ENCODE measurements at regions not wholly inside any gene's neighbourhood (a gene's known extent, or its start where the extent isn't known, plus 50 kb on each side); places are given as distances from the start of the nearest gene placed in this dataset.

DNA sequence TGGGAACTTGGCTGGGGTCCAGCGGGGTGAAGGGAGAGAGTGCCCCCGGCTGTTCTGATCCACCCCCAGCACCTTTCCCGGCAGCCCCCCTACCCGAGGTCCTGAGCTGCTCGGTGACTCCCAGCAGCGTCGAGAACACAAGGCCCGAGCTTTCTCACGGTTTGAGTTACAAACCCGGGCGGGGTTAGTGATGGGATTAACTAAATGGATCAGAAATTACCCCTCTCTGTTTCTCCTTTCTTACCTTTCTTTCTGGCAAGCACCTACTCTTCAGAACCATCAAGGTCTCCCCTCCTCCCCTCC is 139.4 kb upstream of the GPC1 start:
- DNase-seq (ENCODE audit: low read depth): no peak

DNA sequence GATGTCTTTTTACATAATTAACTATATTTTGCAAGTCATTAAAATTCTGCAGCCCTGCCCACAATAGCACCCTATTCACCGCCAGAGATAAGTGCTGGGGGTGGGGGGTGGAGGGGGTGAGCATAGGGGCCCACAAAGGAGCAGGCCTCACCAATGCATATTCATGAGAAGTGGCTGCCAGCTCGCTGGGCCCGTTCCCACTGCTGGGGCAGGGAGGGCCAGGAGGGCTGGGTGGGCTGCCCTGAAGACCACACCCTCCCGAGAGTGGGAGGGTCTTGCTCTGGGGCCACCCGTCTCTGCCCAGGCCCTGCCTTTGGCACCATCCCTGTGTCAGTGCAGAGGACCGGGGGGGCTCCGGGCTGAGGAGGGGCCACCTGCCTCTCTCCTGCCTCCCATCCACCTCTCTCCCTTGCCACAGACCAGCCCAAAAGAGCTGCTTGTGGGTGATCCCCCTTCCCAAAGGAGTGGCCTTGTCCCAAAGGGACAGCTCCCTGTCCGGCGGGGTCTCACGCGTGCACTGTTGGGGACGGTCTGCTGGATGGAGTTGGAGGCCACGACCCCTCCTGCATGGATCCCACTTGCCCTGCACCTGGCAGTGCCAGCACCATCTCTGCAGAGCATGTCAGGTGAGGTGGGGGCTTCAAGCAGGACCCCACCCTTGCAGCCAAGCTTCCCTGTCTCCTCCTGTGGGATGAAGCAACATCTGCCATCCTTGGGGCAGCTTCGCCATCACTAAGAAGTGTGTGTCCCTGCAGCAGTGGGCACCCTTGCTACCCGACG is 138.8 kb upstream of the GPC1 start:
- DNase-seq (ENCODE audit: low read depth): no peak

DNA sequence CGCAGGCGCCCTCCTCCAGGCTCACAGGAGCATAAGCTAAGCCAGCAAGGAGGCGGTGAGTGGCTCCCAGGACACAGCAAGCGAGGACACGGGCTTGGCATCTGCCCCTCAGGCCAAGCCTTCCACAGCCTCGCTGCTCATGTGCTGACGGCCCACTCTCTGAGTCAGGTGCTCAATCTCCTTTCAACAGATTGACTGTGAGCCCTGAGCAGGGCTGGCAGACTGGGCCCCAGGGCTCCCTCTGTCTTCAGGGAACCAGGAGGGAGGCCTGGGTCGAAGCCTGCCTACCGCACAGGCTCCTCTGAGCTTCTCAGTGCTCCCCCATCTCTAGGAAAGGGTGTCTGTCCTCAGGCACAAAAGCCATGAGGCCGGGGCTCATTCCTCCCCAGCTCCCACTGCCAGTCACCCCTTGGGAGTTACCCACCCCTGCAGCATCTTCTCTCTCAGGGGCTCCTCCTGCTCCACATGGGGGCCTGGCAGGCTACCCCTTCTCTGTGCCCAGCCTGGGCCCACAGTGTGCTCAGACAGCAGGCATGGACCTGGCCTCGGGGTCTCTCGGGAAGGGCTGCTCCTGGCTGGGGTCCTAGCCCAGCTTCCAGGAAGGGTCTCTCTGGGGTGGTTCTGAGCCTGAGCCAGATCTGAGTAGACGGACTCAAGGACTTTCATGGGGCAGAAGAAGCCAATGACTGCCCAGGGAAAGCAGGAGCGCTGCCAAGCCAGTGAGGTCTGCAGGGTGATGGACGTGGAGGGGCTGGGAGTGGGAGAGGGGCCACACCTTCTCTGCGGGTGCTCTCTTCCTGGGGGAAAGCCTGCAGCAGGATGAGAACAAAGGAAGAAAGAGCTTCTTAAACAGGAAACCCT is 138.0 kb upstream of the GPC1 start:
- no peak for DNase-seq (ENCODE audit: low read depth)

DNA sequence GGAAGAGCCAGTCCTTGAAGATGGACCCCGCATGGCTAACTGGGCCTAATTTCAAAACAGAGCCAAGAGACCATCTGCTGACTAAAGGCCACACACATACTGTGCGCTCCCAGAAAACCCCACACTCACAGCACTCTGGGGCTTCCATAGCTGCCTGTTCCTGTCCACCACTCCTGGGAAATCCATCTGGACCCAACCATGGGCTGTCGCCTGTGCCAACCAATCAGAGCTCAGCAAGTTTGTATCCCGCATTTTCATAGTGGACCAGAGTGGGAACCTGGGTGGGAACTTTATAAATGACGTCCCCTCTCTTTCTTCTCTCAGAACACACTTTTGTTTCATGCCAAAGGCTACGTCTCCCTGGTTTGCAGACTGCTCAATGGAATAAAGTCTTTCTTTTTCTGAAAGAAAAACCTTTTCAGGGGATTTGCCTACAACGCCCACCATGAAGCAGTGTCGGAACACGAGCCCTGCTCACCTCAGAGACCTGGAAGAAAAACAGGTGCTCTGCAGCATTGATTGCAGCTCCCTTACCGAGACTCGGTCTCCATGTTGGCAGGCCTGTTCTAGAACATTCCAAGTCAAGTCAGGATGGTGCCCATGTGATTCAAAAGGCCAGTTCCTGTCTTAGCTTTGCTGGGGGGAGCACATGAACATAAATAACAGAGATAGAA is 137.2 kb upstream of the GPC1 start:
- DNase-seq (ENCODE audit: low read depth): no peak

DNA sequence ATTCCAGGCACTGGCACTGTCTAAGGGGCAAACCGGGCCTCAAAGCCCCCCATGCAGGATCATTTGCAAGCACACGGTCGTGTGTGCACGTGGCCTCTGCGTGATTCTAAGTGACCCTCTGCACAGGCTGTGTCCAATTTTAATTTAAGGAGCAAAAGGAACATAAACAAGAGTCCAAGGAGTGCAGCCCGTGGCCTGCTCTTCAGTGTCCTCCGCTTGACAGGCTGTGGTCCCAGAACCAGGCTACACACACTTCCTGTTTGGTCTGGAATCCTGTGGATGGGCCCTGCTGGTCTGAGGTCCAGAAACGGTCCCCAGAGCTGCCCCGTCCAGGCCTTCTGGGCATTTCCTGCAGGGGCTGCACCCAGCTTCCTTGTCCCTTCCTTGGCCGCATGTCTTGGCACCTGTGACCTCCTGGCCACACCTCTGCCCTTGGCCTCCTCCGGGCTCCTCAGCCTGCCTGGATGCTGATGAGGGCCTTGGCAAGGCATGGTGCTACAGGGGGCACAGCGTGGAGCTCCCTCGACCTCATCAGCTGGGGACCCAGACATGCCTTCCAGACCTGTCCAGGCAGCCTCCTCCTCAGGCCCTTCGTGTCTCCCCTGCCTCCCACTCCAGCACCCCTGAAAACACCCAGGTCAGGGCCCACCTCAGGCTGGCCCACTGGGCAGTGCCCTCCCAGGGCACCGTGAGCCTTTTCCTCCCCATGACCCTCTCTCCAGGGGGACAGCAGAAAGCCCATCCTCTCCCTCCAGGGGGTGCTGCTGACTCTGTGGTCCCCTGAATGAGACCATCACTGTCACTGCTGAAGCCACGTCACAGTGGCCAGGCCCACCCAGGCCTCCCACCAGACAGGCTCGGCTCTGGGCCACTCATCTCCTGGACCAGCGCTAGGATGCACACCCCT is 136.4 kb upstream of the GPC1 start:
- no peak for DNase-seq (ENCODE audit: low read depth)

DNA sequence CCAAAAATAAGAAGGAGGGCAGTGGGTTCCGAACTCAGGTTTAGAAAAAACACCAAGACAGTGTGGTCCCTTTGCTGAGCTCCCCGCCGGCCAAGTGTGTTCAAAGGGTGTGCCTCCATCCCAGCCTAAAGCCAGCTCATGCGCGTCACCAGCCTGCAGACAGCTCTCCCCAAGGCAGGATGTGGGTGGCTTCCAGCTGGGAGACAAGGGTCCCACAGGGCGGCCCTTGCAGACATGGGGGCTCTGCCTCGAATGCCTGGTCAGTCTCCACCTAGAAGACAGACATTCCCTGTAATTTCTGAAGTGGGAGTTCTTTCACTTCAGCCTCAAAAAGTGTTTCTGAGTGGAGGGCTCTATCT is 135.8 kb upstream of the GPC1 start:
- no peak for DNase-seq (ENCODE audit: low read depth)

DNA sequence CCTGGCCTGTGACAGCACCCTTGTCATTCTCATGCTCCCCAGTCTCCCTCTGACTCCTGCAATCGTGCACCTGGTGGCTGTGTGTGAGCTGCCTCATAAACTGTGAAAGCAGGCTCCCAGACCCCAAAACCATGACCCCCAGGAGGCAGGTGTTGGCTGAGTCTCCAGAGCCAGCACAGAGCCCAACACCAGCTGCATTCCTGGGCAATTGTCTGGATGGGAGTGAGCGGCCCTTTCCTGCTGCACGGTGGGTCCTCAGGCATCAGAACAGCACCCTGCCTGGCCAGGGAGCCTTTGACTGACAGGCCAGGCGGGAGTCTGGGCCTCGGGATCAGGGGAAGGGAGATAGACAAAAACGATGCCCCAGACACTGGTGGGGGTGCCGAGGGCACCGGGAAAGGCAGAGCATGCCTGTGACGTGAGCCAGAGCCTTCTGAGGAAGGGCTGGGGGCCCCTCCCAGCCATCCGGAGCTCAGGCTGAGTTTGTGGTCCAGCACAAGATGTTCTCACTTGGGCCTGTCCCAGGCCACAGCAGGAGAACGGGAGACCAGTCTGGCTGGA is 135.1 kb upstream of the GPC1 start:
- no peak for DNase-seq (ENCODE audit: low read depth)

DNA sequence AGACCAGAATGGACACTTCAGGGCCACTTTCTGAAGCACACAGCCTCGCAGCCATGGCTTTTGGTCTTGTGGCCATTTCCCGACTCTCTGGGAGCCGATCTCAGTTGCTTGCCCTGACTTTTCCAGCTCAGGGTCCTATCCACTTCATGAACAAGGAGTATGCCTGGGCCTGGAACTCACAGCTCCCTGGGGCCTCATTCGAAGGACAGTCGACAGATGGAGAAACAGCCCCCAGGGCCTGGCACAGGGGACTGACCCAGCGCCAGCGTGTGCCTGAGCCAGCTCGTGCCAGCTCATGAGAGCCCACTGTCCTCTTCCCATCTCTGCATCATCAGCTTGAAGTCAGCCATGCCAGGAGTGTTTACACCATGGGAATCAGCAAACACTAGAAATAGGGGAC is 134.6 kb upstream of the GPC1 start:
- no peak for DNase-seq (ENCODE audit: low read depth)

DNA sequence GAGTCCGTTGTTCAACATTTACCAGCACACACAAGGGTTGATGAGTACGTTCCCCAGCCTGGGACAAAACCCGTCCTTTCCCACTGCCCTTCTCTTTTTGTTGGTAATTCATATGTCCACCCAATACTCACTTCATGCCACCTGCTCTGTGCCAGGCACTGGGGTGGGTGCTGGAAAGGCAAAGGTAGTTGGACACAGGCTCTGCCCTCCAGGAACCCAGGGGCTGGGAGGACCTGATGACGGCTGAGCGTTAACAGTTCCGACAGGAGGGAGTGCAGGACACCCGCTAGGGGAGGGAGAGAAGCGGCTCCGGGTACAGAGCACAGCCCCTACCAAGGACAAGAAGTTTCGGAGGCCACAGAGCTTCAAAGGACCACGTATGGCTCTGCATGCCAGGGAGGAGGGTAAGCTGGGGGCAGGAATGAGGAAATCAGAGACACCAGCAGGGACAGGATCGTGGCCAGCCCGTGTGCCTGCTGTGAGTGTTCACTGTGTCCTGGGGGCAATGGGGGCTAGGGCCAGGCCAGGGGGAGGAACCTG is 134.1 kb upstream of the GPC1 start:
- DNase-seq (ENCODE audit: low read depth): no peak

DNA sequence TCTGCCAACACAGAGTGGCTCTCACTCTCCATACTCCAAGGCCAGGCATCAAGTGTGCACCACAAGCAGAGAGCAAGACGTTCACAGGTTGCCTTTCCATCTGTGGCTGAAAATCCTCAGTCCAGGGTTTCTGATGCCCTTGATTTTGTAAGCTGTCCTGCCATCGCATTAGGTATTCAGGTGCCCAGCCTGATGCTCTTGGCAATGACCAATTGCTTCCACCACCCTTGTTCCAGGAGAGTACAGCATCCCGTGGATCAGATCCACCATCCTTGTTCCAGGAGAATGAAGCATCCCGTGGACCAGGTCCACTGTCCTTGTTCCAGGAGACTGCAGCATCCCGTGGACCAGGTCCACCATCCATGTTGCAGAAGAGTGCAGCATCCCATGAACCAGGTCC is 133.4 kb upstream of the GPC1 start:
- no peak for DNase-seq (ENCODE audit: low read depth)

DNA sequence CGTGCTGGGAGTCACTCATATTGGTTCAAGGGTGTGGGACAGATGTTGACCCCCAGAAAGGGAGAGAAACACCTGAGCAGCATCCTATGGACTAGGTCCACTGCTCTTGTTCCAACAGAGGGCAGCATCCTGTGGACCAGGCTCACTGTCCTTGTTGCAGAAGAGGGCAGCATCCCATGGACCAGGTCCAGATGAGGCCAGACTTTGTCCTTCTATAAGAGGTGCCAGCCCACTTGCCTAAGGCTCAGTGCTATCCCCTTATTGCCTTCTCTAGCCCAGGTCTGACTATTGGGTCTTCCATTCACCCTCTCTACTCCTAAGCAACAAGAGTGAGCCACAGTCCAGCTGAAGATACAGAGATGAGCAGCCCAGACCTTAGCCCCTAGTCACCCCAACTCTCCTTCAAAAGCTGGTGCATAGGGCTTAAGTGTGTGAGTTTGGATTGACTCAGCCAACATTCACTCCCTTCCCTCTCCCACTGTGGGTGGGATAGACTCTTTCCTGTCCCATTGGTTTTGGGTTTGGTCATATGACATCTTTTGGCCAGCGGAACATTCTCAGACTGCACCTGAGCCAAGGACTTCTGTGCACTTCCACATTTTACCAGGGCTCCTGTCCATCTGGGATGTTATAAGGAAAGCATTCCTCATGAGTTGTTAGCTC is 132.4 kb upstream of the GPC1 start:
- no peak for DNase-seq (ENCODE audit: low read depth)

DNA sequence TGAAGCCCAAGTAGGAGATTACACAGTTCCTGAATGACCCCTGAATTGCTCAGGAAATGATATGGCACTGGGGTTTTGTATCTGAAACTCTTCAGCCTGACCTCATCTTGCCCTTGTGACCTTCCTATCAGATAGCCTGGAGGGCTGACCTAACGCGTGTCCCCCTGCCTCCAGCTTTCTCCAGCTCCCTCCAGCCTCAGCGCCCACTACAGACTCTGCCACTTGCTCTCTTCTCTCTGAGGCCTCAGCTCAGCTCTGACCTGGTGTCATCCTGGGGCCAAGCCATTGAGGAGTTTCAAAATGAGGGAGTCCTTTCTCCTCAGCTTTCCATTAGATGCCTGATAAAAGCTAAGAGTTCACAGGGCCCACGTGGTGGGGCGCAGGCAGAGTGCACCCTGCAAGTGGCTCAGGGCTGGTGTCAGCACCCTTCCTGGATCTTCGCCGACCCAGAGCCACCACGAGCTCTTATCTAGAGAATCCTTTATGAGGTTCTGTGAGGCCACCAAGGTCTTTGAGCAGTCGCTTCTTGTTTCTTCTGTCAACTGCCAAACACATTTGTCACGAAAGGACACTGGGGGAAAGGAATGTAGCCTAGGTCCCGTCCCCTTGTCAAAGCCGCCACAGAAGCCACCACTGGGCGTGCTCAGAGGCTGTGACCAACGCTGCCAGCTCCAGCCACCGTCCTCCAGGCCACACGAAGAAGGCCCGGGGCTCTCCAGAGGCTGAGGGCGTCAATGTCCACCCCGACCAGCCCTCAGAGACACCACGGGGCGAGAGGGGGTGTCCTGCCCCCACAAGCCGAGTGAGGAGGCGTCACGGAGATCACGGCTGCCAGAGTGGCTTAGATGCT is 131.3 kb upstream of the GPC1 start:
- no peak for DNase-seq (ENCODE audit: low read depth)

DNA sequence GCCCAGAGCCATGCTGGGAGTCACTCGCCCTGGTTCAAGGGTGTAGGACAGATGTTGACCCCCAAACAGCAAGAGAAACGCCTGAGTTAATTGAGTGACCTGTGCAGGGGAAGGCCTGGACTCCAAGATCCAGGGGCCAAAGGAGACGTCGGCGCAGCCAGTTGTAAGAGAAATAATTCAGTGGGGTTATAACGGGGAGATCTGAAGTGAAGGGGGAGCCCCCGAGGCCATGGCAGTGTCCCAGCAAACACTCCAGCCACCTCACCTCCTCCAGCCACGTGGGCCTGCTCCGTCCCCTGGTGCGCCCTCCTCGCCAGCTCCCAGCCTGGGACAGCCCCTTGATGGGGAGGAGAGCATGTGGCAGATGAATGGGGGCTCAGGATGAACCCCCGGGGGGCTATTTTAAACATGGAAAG is 130.7 kb upstream of the GPC1 start:
- DNase-seq (ENCODE audit: low read depth): no peak

DNA sequence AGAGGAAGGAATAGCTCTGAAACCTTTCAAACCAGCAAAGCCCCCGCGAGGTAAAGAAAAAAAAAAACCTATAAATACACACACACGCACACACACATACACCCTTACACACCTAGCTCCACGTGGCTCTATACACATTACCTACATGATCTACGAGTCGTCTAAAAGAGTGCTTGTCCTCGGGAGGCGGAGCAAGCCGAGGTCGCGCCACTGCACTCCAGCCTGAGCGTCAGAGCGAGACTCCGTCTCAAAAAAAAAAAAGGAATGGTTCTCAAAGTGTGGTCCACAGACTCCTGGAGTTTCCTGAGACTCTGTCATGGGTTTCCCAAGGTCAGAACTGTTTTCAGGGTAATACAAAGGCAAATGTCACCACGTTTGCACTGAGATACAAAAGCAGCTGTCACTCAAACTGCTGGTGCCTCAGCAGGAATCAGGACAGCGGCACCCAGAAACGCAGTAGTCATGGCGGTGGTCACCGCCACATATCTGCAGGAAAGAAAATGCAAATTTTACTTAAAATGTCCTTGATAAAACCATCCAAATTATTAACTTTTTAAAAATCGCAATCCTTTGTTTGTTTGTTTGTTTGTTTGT is 130.0 kb upstream of the GPC1 start:
- DNase-seq (ENCODE audit: low read depth): no peak

DNA sequence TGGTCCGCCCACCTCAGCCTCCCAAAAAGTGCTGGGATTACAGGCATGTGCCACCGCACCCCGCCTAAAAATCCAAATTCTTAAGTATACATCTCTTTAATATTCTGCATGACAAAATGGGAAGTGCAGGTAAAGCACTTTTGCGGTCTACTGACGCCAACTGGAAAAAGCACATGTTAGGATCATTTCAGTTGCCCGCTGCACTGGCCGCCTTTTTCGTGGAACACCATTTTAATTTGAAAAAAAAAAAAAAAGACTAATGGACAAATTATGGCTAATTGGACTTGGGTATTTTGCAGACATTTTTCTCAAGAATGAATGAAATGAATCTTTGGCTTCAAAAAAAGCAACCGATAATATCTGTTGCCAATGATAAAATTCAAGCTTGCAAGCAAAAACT is 129.3 kb upstream of the GPC1 start:
- no peak for DNase-seq (ENCODE audit: low read depth)

DNA sequence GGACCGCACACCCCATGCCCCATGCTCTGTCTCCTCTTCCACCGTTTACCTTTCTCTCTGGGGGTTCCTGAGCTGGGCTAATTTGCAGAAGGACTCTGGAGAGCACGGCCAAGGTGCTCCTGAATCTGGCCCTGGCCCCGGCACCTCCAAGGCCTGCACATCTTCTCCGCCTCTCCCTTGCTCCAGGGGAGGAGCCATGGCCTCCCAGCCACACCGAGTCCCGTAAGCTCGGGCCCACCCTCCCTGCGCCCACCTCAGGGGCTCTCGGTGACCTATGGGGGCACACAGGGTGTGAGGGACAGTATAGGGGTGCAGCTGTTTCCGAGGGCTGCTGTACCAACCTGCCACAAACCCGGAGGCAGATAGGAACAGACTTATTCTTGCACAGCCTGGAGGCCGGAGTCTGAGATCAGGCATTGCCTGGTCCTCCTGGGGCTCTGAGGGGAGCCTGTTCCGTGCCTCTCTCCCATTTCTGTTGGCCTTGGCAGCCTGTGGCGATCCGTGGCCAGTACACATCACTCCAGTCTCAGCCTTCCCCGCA is 127.3 kb upstream of the GPC1 start:
- DNase-seq (ENCODE audit: low read depth): no peak

DNA sequence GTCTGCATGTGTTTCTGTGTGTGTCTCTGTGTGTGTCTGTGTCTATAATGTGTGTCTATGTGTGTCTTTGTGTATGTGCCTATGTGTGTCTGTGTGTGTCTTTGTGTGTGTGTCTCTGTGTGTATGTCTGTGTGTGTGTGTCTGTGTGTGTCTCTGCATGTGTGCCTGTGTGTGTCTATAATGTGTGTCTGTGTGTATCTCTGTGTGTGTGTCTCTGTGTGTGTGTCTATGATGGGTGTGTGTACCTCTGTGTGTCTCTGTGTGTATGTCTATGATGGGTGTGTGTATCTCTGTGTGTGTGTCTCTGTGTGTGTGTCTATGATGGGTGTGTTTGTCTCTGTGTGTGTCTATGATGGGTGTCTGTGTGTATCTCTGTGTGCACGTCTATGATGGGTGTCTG is 126.2 kb upstream of the GPC1 start:
- no peak for DNase-seq (ENCODE audit: low read depth)

DNA sequence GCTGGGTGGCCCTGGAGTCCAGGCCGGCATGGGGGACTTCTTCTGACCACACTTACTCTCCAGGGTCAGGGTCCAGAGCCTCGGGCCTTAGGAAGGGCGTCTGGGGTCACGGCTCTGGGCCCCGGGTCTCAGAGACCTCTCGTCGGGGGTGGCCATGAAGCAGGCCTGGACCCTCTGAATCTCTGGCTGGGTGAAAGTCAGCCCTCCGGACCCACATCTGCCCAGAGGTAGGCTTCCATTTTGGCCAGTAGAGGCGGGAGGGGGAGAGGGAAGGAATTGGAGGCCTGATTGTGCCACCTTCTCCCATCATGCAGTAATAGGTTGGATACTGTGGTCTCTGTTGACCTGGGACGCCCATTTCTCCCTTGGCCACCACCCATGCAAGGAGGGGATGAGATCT is 125.3 kb upstream of the GPC1 start:
- no peak for DNase-seq (ENCODE audit: low read depth)

DNA sequence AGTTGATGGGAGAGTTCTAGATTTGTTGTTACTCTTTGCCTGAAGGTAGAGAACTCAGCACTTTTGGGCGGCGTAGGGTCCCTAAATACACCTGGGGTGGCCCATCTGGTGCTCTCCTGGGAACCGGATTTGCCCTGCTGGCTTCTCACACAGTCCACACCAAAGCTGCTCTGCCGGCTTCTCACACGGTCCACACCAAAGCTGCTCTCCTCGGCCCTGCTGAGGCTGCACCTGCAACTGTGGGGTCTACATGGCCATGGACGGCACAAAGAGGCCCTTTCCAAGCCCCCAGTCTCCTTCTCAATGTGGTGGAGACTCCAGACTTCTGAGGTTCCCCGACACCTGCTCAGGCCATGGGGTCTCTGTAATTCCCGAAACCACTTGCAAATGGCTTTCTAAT is 124.8 kb upstream of the GPC1 start:
- no peak for DNase-seq (ENCODE audit: low read depth)
